Mucosa of descending colon (tissue), 3 donors: ENCODE measurements at regions not wholly inside any gene's neighbourhood (a gene's known extent, or its start where the extent isn't known, plus 50 kb on each side); places are given as distances from the start of the nearest gene placed in this dataset.

Experiments used
- ATAC-seq: fragments of 200-7000 bp; cut with Tn5 transposase; one replicate; pipeline ENCODE4 v1.9.1; 2020; ENCODE audit warnings: mild to moderate bottlenecking, moderate library complexity
- DNase-seq, 3 donors: peaks; one replicate each; pipeline ENCODE4 v3.0.0-alpha.2; 2020
- H3K36me3 ChIP-seq: fragments of 200-600 bp; one replicate; pipeline ENCODE4 v1.8.0; 2021; ENCODE audit warnings: low read depth, mild to moderate bottlenecking
- H3K4me1 ChIP-seq: fragments of 200-600 bp; one replicate; pipeline ENCODE4 v1.8.0; 2021; ENCODE audit warnings: low read depth, mild to moderate bottlenecking
- H3K4me3 ChIP-seq: fragments of 200-600 bp; one replicate; pipeline ENCODE4 v1.8.0; 2021; ENCODE audit warnings: mild to moderate bottlenecking
- H3K9me3 ChIP-seq: fragments of 200-600 bp; one replicate; pipeline ENCODE4 v1.8.0; 2021; ENCODE audit warnings: mild to moderate bottlenecking
- intact Hi-C, 2 donors: fragments of 100-400 bp; cut with DNase I in 1 of 2; cut with micrococcal nuclease in 1 of 2; formaldehyde crosslinking; loops; one replicate each; pipeline versions ENCODE4 v1.11.0 to v1.11.1; 2022; cut with DNase I, micrococcal nuclease
- TF ChIP-seq, protein P1 (sequence below): fragments of 200-600 bp; IDR thresholded peaks from one replicate; pipeline ENCODE4 v1.8.0; 2022; ENCODE audit warnings: antibody characterized with exemption, mild to moderate bottlenecking
- donor health status: DM: no; HTN: no; CAD: no; lungs with moderate emphysema.
- donor health status: DM: no; HTN: no; CAD: no.
- donor health status: DM: no; HTN: yes; CAD: no.

DNA sequence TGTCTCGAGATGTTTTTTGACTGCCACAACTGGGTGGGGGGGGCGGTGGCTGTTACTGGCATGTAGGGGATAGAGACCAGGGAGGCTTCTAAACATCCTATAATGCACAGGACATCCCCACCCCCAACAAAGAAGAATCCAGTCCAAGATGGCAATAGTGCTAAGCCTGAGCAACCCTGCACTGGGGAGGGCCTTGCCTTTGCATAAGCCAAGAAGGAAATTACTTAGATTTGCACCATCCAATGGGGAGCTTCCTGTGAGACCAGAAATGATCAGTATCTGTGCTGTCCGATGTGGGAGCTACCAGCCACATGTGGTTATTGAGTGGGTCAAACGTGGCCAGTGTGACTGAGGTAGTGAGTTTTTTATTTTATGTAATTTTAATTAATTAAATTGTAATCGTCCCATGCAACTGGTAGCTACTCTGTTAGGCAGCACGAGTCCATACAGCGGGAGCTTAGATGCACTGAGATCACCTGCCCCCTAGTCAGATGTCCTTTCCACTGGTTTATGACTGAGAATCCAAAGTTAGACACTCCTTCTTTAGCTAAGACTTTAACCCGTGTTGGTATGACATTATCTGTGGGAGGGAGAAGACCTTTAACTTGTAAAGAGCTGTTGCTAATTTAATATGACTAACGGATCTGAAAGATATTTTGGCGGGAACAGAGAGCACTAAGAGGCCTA is 97.4 kb upstream of the NEDD9 start:
- TF ChIP-seq, protein P1, sequence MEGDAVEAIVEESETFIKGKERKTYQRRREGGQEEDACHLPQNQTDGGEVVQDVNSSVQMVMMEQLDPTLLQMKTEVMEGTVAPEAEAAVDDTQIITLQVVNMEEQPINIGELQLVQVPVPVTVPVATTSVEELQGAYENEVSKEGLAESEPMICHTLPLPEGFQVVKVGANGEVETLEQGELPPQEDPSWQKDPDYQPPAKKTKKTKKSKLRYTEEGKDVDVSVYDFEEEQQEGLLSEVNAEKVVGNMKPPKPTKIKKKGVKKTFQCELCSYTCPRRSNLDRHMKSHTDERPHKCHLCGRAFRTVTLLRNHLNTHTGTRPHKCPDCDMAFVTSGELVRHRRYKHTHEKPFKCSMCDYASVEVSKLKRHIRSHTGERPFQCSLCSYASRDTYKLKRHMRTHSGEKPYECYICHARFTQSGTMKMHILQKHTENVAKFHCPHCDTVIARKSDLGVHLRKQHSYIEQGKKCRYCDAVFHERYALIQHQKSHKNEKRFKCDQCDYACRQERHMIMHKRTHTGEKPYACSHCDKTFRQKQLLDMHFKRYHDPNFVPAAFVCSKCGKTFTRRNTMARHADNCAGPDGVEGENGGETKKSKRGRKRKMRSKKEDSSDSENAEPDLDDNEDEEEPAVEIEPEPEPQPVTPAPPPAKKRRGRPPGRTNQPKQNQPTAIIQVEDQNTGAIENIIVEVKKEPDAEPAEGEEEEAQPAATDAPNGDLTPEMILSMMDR, result no peak
- peak; percentile 82 for ATAC-seq
- intact Hi-C loops, result no loop called here
- no peak overlapping the region for H3K4me3 ChIP-seq
- DNase-seq, result no peak
- no peaks in the 10 kb centered on the region for H3K9me3 ChIP-seq
- no peaks in the 10 kb centered on the region for H3K36me3 ChIP-seq
- peaks cover 18% of the 10 kb centered on the region for H3K4me1 ChIP-seq

DNA sequence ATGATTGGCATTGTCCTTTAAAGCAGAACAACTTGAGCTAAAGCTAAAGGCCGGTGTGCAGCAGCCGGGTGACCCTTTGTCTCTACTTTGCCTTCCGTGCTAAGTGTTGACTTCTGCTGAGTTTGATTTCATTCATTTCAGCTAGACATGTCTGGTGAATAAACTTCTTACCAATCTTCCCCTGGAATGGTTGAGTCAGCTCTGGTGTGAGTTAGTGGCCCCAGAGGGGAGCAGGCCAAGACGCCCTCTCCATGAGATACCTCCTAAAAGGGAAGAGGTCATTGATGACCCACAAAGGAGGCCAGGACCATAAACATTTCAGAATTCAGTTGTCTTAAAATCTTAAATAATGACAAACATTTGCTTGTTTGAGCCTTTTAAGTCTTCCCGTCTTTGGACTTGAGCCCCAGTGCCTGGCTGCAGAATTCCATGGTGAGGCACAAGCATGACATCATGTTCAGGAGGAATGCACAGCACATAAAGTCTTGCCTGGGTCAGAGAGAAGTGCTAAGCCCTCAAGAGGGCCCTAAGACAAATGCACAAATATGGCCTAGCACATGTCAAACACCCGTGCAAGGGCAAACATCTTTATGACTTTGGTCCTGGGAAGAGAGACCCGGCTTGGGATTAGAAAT is 96.3 kb upstream of the NEDD9 start:
- TF ChIP-seq, protein P1, result no peak
- no peaks in the 10 kb centered on the region for H3K9me3 ChIP-seq
- peaks cover 18% of the 10 kb centered on the region for H3K4me1 ChIP-seq
- H3K4me3 ChIP-seq, result no peak overlapping the region
- intact Hi-C loops, result no loop called here
- H3K36me3 ChIP-seq, result no peaks in the 10 kb centered on the region
- ATAC-seq (no peak), DNase-seq (no peak)

GRCh38 chr6:11327961-11328360 is 95.5 kb upstream of the NEDD9 start:
- Histone ChIP-seq H3K9me3 (no peaks in the 10 kb centered on the region), H3K36me3 (no peaks in the 10 kb centered on the region), H3K4me1 (peaks cover 18% of the 10 kb centered on the region), H3K4me3 (no peak overlapping the region)
- TF ChIP-seq, protein P1, result no peak
- ATAC-seq, result no peak
- intact Hi-C loops, result no loop called here
- DNase-seq, result no peak

GRCh38 chr6:11326116-11326515 is 93.6 kb upstream of the NEDD9 start:
- TF ChIP-seq, protein P1, result no peak
- H3K9me3 ChIP-seq, result no peaks in the 10 kb centered on the region
- intact Hi-C loops, result no loop called here
- no peaks in the 10 kb centered on the region for H3K36me3 ChIP-seq
- ATAC-seq (no peak), DNase-seq (no peak)
- no peak overlapping the region for H3K4me3 ChIP-seq
- H3K4me1 ChIP-seq, result peaks cover 16% of the 10 kb centered on the region

DNA sequence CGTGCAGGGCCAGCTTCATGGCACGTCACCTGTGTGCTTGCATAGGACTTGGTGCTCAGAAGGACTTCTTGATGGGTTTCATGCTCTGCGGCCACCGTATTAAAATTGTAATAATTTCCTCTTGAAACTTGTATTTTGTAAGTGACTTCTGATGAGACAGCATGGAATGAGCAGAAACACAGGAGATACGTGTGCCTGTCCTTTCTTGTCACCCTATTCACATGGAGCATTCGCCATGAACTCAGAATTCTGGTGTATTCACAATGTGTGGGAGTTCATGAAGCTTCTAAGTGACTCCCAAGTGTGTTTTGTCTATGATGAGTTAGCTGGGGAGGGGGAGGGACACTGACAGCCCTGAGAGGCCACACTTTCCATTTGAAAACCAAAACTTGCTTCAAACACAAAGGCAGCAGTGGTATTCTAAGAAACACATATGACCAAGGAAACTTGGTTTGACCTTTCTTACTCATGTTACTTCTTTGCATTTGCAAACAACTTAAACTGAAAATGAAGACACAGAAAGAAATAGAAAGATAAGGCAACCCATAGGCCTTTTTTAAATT is 92.1 kb upstream of the NEDD9 start:
- no peak for DNase-seq
- no peaks in the 10 kb centered on the region for H3K9me3 ChIP-seq
- TF ChIP-seq, protein P1, result no peak
- H3K4me1 ChIP-seq, result no peaks in the 10 kb centered on the region
- no peak for ATAC-seq
- no peaks in the 10 kb centered on the region for H3K36me3 ChIP-seq
- no peak overlapping the region for H3K4me3 ChIP-seq
- intact Hi-C loops, result no loop called here
